Stomach (tissue), 4 donors: ENCODE measurements at regions not wholly inside any gene's neighbourhood (a gene's known extent, or its start where the extent isn't known, plus 50 kb on each side); places are given as distances from the start of the nearest gene placed in this dataset.

Source experiments
- CTCF ChIP-seq, 7 experiments: fragments of 450-650 bp in 4 of 7; fragments of 200-600 bp in 3 of 7; sonication (generic) in 3 of 7; IDR thresholded peaks; one replicate each; pipeline ENCODE4 v1.5.1; 2016 to 2019; ENCODE audit warnings: antibody characterized with exemption in 7 of 7, control low read depth in 2 of 7, mild to moderate bottlenecking in 1 of 7
- EP300 ChIP-seq: sonication (generic); formaldehyde crosslinking; IDR thresholded peaks from one replicate; pipeline ENCODE4 v1.6.1; 2017; ENCODE audit warnings: antibody characterized with exemption
- POLR2AphosphoS5 ChIP-seq, 3 donors: sonication (generic); formaldehyde crosslinking; IDR thresholded peaks; one replicate each; pipeline ENCODE4 v1.6.1; 2016; ENCODE audit warnings: antibody characterized with exemption in 3 of 3

GRCh38 chr16:79347277-79347676 is 253.3 kb downstream of the MAF start:
- no peak for TF ChIP-seq CTCF (IDR thresholded peaks at IDR 0.05)
- TF ChIP-seq POLR2AphosphoS5 (IDR thresholded peaks at IDR 0.05) = no peak
- TF ChIP-seq EP300 = no peak
